H9 (cell line): ENCODE measurements at regions not wholly inside any gene's neighbourhood (a gene's known extent, or its start where the extent isn't known, plus 50 kb on each side); places are given as distances from the start of the nearest gene placed in this dataset.

Experiments used
- DNase-seq: peaks from one replicate; pipeline ENCODE4 v3.0.0-alpha.2; 2017
- H2AFZ ChIP-seq: one replicate; pipeline ENCODE4 v1.6.1; 2013; ENCODE audit warnings: mild to moderate bottlenecking, low read length, control low read depth, moderate library complexity
- H2AK5ac ChIP-seq: 2 replicates; pipeline ENCODE4 v1.6.1; 2013; ENCODE audit warnings: low read length, control low read depth, mixed read lengths; ENCODE audit not compliant: insufficient read length
- H2BK120ac ChIP-seq: one replicate; pipeline ENCODE4 v1.6.1; 2013; ENCODE audit warnings: low read depth, mild to moderate bottlenecking, low read length, control low read depth, inconsistent platforms; ENCODE audit not compliant: poor library complexity, severe bottlenecking
- H2BK12ac ChIP-seq: 2 replicates; pipeline ENCODE4 v1.6.1; 2013; ENCODE audit warnings: low read length, control low read depth, mixed read lengths, low read depth; ENCODE audit not compliant: insufficient read length
- H2BK15ac ChIP-seq: 2 replicates; pipeline ENCODE4 v1.6.1; 2013; ENCODE audit warnings: low read depth, low read length, control low read depth
- H2BK20ac ChIP-seq: one replicate; pipeline ENCODE4 v1.6.1; 2013; ENCODE audit warnings: low read depth, mild to moderate bottlenecking, low read length, control low read depth, inconsistent platforms; ENCODE audit not compliant: poor library complexity, severe bottlenecking
- H2BK5ac ChIP-seq: 2 replicates; pipeline ENCODE4 v1.6.1; 2013; ENCODE audit warnings: low read length, control low read depth, mixed read lengths; ENCODE audit not compliant: insufficient read length
- H3K14ac ChIP-seq: 2 replicates; pipeline ENCODE4 v1.6.1; 2013; ENCODE audit warnings: low read length, control low read depth; ENCODE audit not compliant: insufficient read depth
- H3K18ac ChIP-seq: 2 replicates; pipeline ENCODE4 v1.6.1; 2013; ENCODE audit warnings: low read depth, mild to moderate bottlenecking, mixed read lengths, low read length, control low read depth; ENCODE audit not compliant: insufficient read length
- H3K23ac ChIP-seq: 2 replicates; pipeline ENCODE4 v1.6.1; 2013; ENCODE audit warnings: low read length, control low read depth, mixed read lengths, low read depth; ENCODE audit not compliant: insufficient read length
- H3K23me2 ChIP-seq: 2 replicates; pipeline ENCODE4 v1.6.1; 2013; ENCODE audit warnings: low read depth, mild to moderate bottlenecking, mixed read lengths, low read length, control low read depth; ENCODE audit not compliant: insufficient read length, poor library complexity, severe bottlenecking
- H3K27ac ChIP-seq: 2 replicates; pipeline ENCODE4 v1.5.1; 2013; ENCODE audit warnings: low read length, control low read depth, mixed read lengths, low read depth; ENCODE audit not compliant: insufficient read length
- H3K27me3 ChIP-seq: 2 replicates; pipeline ENCODE4 v1.6.1; 2013; ENCODE audit warnings: low read length, control low read depth, inconsistent platforms; ENCODE audit not compliant: insufficient read depth
- H3K4ac ChIP-seq: 2 replicates; pipeline ENCODE4 v1.6.1; 2013; ENCODE audit warnings: low read depth, mild to moderate bottlenecking, control low read depth, inconsistent platforms, low read length, moderate library complexity
- H3K4me1 ChIP-seq: 2 replicates; pipeline ENCODE4 v1.6.1; 2013; ENCODE audit warnings: low read length, control low read depth, inconsistent platforms; ENCODE audit not compliant: insufficient read depth
- H3K4me2 ChIP-seq: 2 replicates; pipeline ENCODE4 v1.6.1; 2013; ENCODE audit warnings: low read length, control low read depth, mixed read lengths; ENCODE audit not compliant: insufficient read length, insufficient read depth
- H3K56ac ChIP-seq: 2 replicates; pipeline ENCODE4 v1.6.1; 2013; ENCODE audit warnings: low read depth, mild to moderate bottlenecking, mixed read lengths, low read length, control low read depth; ENCODE audit not compliant: insufficient read length
- H3K79me1 ChIP-seq: 2 replicates; pipeline ENCODE4 v1.6.1; 2013; ENCODE audit warnings: low read depth, mild to moderate bottlenecking, moderate library complexity, low read length, control low read depth, inconsistent platforms; ENCODE audit not compliant: insufficient read depth, poor library complexity, severe bottlenecking
- H3K79me2 ChIP-seq: 2 replicates; pipeline ENCODE4 v1.6.1; 2013; ENCODE audit warnings: low read length, control low read depth, inconsistent platforms; ENCODE audit not compliant: insufficient read depth
- H3K9ac ChIP-seq: 2 replicates; pipeline ENCODE4 v1.6.1; 2013; ENCODE audit warnings: low read length, control low read depth, mixed read lengths; ENCODE audit not compliant: insufficient read length; ENCODE audit errors: extremely low read depth
- H3K9me3 ChIP-seq: one replicate; pipeline ENCODE4 v1.6.1; 2013; ENCODE audit warnings: low read depth, low read length, inconsistent platforms; ENCODE audit not compliant: control insufficient read depth
- H3T11ph ChIP-seq: one replicate; pipeline ENCODE4 v1.6.1; 2013; ENCODE audit warnings: mild to moderate bottlenecking, low read length, control low read depth, inconsistent platforms
- H4K20me1 ChIP-seq: one replicate; pipeline ENCODE4 v1.6.1; 2013; ENCODE audit not compliant: control insufficient read depth, insufficient read length, insufficient read depth
- H4K5ac ChIP-seq: 2 replicates; pipeline ENCODE4 v1.6.1; 2013; ENCODE audit warnings: low read depth, mild to moderate bottlenecking, mixed read lengths, low read length, control low read depth; ENCODE audit not compliant: insufficient read length
- H4K8ac ChIP-seq: replicated peaks from 2 replicates; pipeline ENCODE4 v1.6.1; 2013; ENCODE audit warnings: low read length, control low read depth, mixed read lengths, low read depth; ENCODE audit not compliant: insufficient read length
- H4K91ac ChIP-seq: 2 replicates; pipeline ENCODE4 v1.6.1; 2013; ENCODE audit warnings: low read depth, mild to moderate bottlenecking, moderate library complexity, mixed read lengths, low read length, control low read depth; ENCODE audit not compliant: insufficient read length
- H3K27ac Mint-ChIP-seq, 3 experiments: 2 replicates in 2 of 3; 3 replicates in 1 of 3; pipeline ENCODE4 v1.8.0; 2020 to 2021; ENCODE audit warnings: mixed read lengths in 3 of 3, mild to moderate bottlenecking in 1 of 3, moderate library complexity in 1 of 3
- H3K27me3 Mint-ChIP-seq: 2 replicates; pipeline ENCODE4 v1.8.0; 2021; ENCODE audit warnings: low read depth, mild to moderate bottlenecking, moderate library complexity, mixed read lengths
- H3K36me3 Mint-ChIP-seq, 3 experiments: 2 replicates in 2 of 3; 3 replicates in 1 of 3; pipeline ENCODE4 v1.8.0; 2020 to 2021; ENCODE audit warnings: low read depth in 3 of 3, mixed read lengths in 3 of 3; ENCODE audit not compliant: insufficient read depth in 1 of 3
- H3K4me1 Mint-ChIP-seq, 2 experiments: 2 replicates each; pipeline ENCODE4 v1.8.0; 2020; ENCODE audit warnings: mixed read lengths in 2 of 2
- H3K4me3 Mint-ChIP-seq, 2 experiments: 2 replicates in 1 of 2; 3 replicates in 1 of 2; pipeline ENCODE4 v1.8.0; 2020 to 2021; ENCODE audit warnings: mild to moderate bottlenecking in 2 of 2, mixed read lengths in 2 of 2, moderate library complexity in 1 of 2
- H3K9me3 Mint-ChIP-seq, 2 experiments: 2 replicates in 1 of 2; 3 replicates in 1 of 2; pipeline ENCODE4 v1.8.0; 2020; ENCODE audit warnings: mild to moderate bottlenecking in 2 of 2, mixed read lengths in 2 of 2, moderate library complexity in 1 of 2
- WGBS: extraction: QIAGEN DNeasy Blood & Tissue Kit; methylation state at CpG from one replicate; pipeline ENCODE4 v1.1.7; 2013; ENCODE audit warnings: missing lambda C conversion rate, low lambda C conversion rate, mixed read lengths; ENCODE audit not compliant: insufficient read length; ENCODE audit errors: extremely low coverage; 5-methylcytosine and 5-hydroxymethylcytosine counted together
- TF ChIP-seq, protein P1 (sequence below): fragments of 200-600 bp; sonication (generic); conservative IDR thresholded peaks from 3 replicates; pipeline ENCODE4 v1.8.0; 2021; ENCODE audit warnings: antibody characterized with exemption, mild to moderate bottlenecking

DNA sequence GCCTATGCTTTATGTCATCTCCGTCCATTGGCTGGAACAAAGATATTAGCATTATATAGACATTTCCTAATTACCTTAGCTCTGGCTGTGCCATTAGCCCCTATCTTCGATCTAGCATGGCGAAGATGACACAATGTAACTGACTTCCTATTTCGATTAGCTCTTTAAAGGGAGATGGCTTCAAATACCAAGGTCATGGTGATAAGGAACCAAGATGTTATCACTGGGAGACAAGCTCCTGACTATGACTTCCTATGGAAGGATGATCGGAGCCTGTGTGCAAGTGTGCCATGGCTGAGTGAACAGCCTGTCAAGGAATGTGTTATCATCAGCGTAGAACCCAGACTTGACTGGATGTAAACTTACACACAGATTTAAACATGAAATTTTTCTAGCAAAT is 602.1 kb downstream of the PSAT1 start:
- no peak overlapping the region for H3K18ac ChIP-seq
- TF ChIP-seq, protein P1, sequence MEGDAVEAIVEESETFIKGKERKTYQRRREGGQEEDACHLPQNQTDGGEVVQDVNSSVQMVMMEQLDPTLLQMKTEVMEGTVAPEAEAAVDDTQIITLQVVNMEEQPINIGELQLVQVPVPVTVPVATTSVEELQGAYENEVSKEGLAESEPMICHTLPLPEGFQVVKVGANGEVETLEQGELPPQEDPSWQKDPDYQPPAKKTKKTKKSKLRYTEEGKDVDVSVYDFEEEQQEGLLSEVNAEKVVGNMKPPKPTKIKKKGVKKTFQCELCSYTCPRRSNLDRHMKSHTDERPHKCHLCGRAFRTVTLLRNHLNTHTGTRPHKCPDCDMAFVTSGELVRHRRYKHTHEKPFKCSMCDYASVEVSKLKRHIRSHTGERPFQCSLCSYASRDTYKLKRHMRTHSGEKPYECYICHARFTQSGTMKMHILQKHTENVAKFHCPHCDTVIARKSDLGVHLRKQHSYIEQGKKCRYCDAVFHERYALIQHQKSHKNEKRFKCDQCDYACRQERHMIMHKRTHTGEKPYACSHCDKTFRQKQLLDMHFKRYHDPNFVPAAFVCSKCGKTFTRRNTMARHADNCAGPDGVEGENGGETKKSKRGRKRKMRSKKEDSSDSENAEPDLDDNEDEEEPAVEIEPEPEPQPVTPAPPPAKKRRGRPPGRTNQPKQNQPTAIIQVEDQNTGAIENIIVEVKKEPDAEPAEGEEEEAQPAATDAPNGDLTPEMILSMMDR: no peak
- H4K5ac ChIP-seq: no peak overlapping the region
- H4K91ac ChIP-seq: no peak overlapping the region
- no peak overlapping the region for H3K27ac ChIP-seq
- H2AFZ ChIP-seq: no peak overlapping the region
- WGBS: no CpG with 5 or more reads among the region's 6 CpGs
- H2BK5ac ChIP-seq: no peak overlapping the region
- no peaks in the 10 kb centered on the region for H3K4me1 ChIP-seq
- H2BK12ac ChIP-seq: no peak overlapping the region
- no peak overlapping the region for H3K27ac Mint-ChIP-seq
- no peaks in the 10 kb centered on the region for H3K36me3 Mint-ChIP-seq
- DNase-seq: no peak
- no peak overlapping the region for H2BK15ac ChIP-seq
- H3K79me2 ChIP-seq: no peaks in the 10 kb centered on the region
- no peaks in the 10 kb centered on the region for H3K79me1 ChIP-seq
- H3K27me3 ChIP-seq: no peaks in the 10 kb centered on the region
- no peak overlapping the region for H4K8ac ChIP-seq
- H3K4ac ChIP-seq: no peak overlapping the region
- no peak overlapping the region for H2BK120ac ChIP-seq
- H3K23ac ChIP-seq: no peak overlapping the region
- no peaks in the 10 kb centered on the region for H3K27me3 Mint-ChIP-seq
- H4K20me1 ChIP-seq: no peaks in the 10 kb centered on the region
- no peak overlapping the region for H3K9ac ChIP-seq
- no peak overlapping the region for H3K4me3 Mint-ChIP-seq
- H3K4me1 Mint-ChIP-seq: peaks cover 0 to 3% of the 10 kb centered on the region in 2 experiments; a peak in 1 of 4 replicates
- no peak overlapping the region for H2AK5ac ChIP-seq
- no peak overlapping the region for H2BK20ac ChIP-seq
- H3K9me3 Mint-ChIP-seq: no peaks in the 10 kb centered on the region
- H3K14ac ChIP-seq: no peak overlapping the region
- no peak overlapping the region for H3K56ac ChIP-seq
- no peak overlapping the region for H3T11ph ChIP-seq
- no peaks in the 10 kb centered on the region for H3K23me2 ChIP-seq
- H3K4me2 ChIP-seq: no peak overlapping the region
- no peaks in the 10 kb centered on the region for H3K9me3 ChIP-seq
